IMR-90 (cell line): ENCODE measurements at regions not wholly inside any gene's neighbourhood (a gene's known extent, or its start where the extent isn't known, plus 50 kb on each side); places are given as distances from the start of the nearest gene placed in this dataset.

Experiments
- ATAC-seq: fragments of 200-7000 bp; cut with Tn5 transposase; 2 replicates; pipeline ENCODE4 v1.9.1; 2020; ENCODE audit warnings: low read depth, mild to moderate bottlenecking, moderate library complexity
- BruUV-seq: library from RNA; stranded (reverse); fragments of 400-500 nt; replicated peaks from 2 replicates; lab custom pipeline; 2021; lab: Mats Ljungman, UMichigan
- CTCF ChIA-PET: fragments of 300-600 bp; formaldehyde crosslinking; extraction: SDS; loops from one replicate; lab custom pipeline; 2021; ENCODE audit warnings: antibody characterized with exemption; lab: Yijun Ruan, JAX
- POLR2A ChIA-PET: fragments of 300-600 bp; sonication (Branson Sonifier 250); formaldehyde crosslinking; loops from one replicate; lab custom pipeline; 2022; ENCODE audit warnings: antibody characterized with exemption; ENCODE audit not compliant: unreplicated experiment; lab: Charles Lee
- DNase-seq: peaks from one replicate; pipeline ENCODE4 v3.0.0; 2013
- H2AFZ ChIP-seq: replicated peaks from 2 replicates; pipeline ENCODE3; 2013; ENCODE audit warnings: low read length, mild to moderate bottlenecking; ENCODE audit not compliant: poor library complexity
- H2AK5ac ChIP-seq: 2 replicates; pipeline ENCODE4 v1.6.1; 2013; ENCODE audit warnings: low read depth, low read length, inconsistent platforms
- H2AK9ac ChIP-seq: replicated peaks from 2 replicates; pipeline ENCODE3; 2013; ENCODE audit warnings: mild to moderate bottlenecking, low read depth, low read length, moderate library complexity; ENCODE audit not compliant: poor library complexity
- H2BK120ac ChIP-seq: 2 replicates; pipeline ENCODE4 v1.6.1; 2013; ENCODE audit warnings: low read depth, low read length, inconsistent platforms
- H2BK15ac ChIP-seq: 3 replicates; pipeline ENCODE4 v1.6.1; 2013; ENCODE audit warnings: low read depth, low read length, inconsistent platforms
- H2BK20ac ChIP-seq: 2 replicates; pipeline ENCODE4 v1.6.1; 2013; ENCODE audit warnings: low read depth, mild to moderate bottlenecking, inconsistent platforms, low read length, moderate library complexity
- H2BK5ac ChIP-seq: 2 replicates; pipeline ENCODE4 v1.6.1; 2013; ENCODE audit warnings: mild to moderate bottlenecking, low read depth, low read length, inconsistent platforms; ENCODE audit not compliant: poor library complexity, severe bottlenecking
- H3K14ac ChIP-seq: replicated peaks from 2 replicates; pipeline ENCODE4 v1.6.1; 2013; ENCODE audit warnings: low read depth, low read length, inconsistent platforms
- H3K18ac ChIP-seq: 2 replicates; pipeline ENCODE4 v1.6.1; 2013; ENCODE audit warnings: low read depth, low read length, control low read depth
- H3K23ac ChIP-seq: 2 replicates; pipeline ENCODE4 v1.6.1; 2013; ENCODE audit warnings: low read depth, low read length, inconsistent platforms
- H3K27ac ChIP-seq: 2 replicates; pipeline ENCODE4 v1.5.1; 2013; ENCODE audit warnings: mild to moderate bottlenecking, control low read depth, low read length; ENCODE audit not compliant: insufficient read depth
- H3K27me3 ChIP-seq: 2 replicates; pipeline ENCODE4 v1.6.1; 2013; ENCODE audit warnings: low read length; ENCODE audit not compliant: control insufficient read depth, insufficient read depth
- H3K36me3 ChIP-seq: 2 replicates; pipeline ENCODE4 v1.6.1; 2013; ENCODE audit warnings: low read length, mixed read lengths; ENCODE audit not compliant: control insufficient read depth, insufficient read depth
- H3K4ac ChIP-seq: 2 replicates; pipeline ENCODE4 v1.6.1; 2013; ENCODE audit warnings: low read depth, low read length, inconsistent platforms
- H3K4me1 ChIP-seq: 2 replicates; pipeline ENCODE4 v1.6.1; 2013; ENCODE audit warnings: low read length, mixed read lengths; ENCODE audit not compliant: control insufficient read depth, insufficient read depth
- H3K4me2 ChIP-seq: 2 replicates; pipeline ENCODE4 v1.6.1; 2013; ENCODE audit warnings: low read depth, mild to moderate bottlenecking, control low read depth, low read length, moderate library complexity
- H3K4me3 ChIP-seq: 2 replicates; pipeline ENCODE4 v1.5.1; 2013; ENCODE audit warnings: low read depth, mild to moderate bottlenecking, control low read depth, low read length, moderate library complexity; ENCODE audit not compliant: insufficient read depth
- H3K56ac ChIP-seq: 2 replicates; pipeline ENCODE4 v1.6.1; 2013; ENCODE audit warnings: low read length, inconsistent platforms; ENCODE audit not compliant: insufficient read depth; ENCODE audit errors: extremely low read depth
- H3K79me1 ChIP-seq, 2 experiments: 2 replicates each; pipeline ENCODE4 v1.6.1; 2013; ENCODE audit warnings: low read length in 2 of 2, inconsistent platforms in 1 of 2, low read depth in 1 of 2
- H3K9ac ChIP-seq: 2 replicates; pipeline ENCODE4 v1.6.1; 2013; ENCODE audit warnings: low read depth, low read length, control low read depth
- H3K9me1 ChIP-seq: 2 replicates; pipeline ENCODE4 v1.6.1; 2013; ENCODE audit warnings: low read length, inconsistent platforms; ENCODE audit not compliant: insufficient read depth
- H3K9me3 ChIP-seq: 2 replicates; pipeline ENCODE4 v1.6.1; 2013; ENCODE audit warnings: low read length; ENCODE audit not compliant: control insufficient read depth, insufficient read depth
- H4K20me1 ChIP-seq: 2 replicates; pipeline ENCODE4 v1.6.1; 2013; ENCODE audit warnings: low read length, inconsistent platforms; ENCODE audit not compliant: insufficient read depth
- H4K5ac ChIP-seq: 2 replicates; pipeline ENCODE4 v1.6.1; 2013; ENCODE audit warnings: mild to moderate bottlenecking, low read depth, low read length, control low read depth
- H4K8ac ChIP-seq, 2 experiments: 2 replicates each; pipeline ENCODE4 v1.6.1; 2013; ENCODE audit warnings: low read depth in 2 of 2, low read length in 2 of 2, control low read depth in 1 of 2, inconsistent platforms in 1 of 2
- H4K91ac ChIP-seq: 2 replicates; pipeline ENCODE4 v1.6.1; 2013; ENCODE audit warnings: low read depth, low read length, inconsistent platforms; ENCODE audit not compliant: insufficient read depth
- BHLHE40 ChIP-seq: fragments of 150-350 bp; IDR thresholded peaks from 2 replicates; pipeline ENCODE4 v1.6.1; 2016; ENCODE audit warnings: mild to moderate bottlenecking, low read depth, low read length
- CEBPB ChIP-seq: IDR thresholded peaks from 2 replicates; pipeline ENCODE4 v1.6.1; 2012; ENCODE audit warnings: low read depth, low read length, improper control_type of control experiment
- CHD1 ChIP-seq: IDR thresholded peaks from 2 replicates; pipeline ENCODE4 v1.6.1; 2012; ENCODE audit warnings: low read depth, low read length, improper control_type of control experiment
- CTCF ChIP-seq: conservative IDR thresholded peaks from 2 replicates; pipeline ENCODE4 v1.5.1; 2012; ENCODE audit warnings: mild to moderate bottlenecking, low read depth, low read length, improper control_type of control experiment
- ELK1 ChIP-seq: fragments of 150-350 bp; IDR thresholded peaks from 2 replicates; pipeline ENCODE4 v1.6.1; 2016; ENCODE audit warnings: low read depth, mild to moderate bottlenecking, low read length, moderate library complexity, borderline replicate concordance
- MAFK ChIP-seq: IDR thresholded peaks from 2 replicates; pipeline ENCODE4 v1.6.1; 2012; ENCODE audit warnings: low read depth, low read length, improper control_type of control experiment
- MAZ ChIP-seq: IDR thresholded peaks from 2 replicates; pipeline ENCODE4 v1.6.1; 2012; ENCODE audit warnings: low read depth, mild to moderate bottlenecking, low read length, improper control_type of control experiment, moderate library complexity, borderline replicate concordance
- NFE2L2 ChIP-seq: fragments of 150-350 bp; IDR thresholded peaks from 2 replicates; pipeline ENCODE4 v1.6.1; 2016; ENCODE audit warnings: low read depth, mild to moderate bottlenecking, low read length
- POLR2A ChIP-seq: IDR thresholded peaks from 2 replicates; pipeline ENCODE4 v1.6.1; 2012; ENCODE audit warnings: mild to moderate bottlenecking, low read depth, low read length
- RAD21 ChIP-seq: IDR thresholded peaks from 2 replicates; pipeline ENCODE4 v1.6.1; 2012; ENCODE audit warnings: low read length, improper control_type of control experiment
- RFX5 ChIP-seq: IDR thresholded peaks from 2 replicates; pipeline ENCODE4 v1.8.0; 2012; ENCODE audit warnings: low read depth, mild to moderate bottlenecking, low read length, moderate library complexity
- SMC3 ChIP-seq: fragments of 150-350 bp; IDR thresholded peaks from 2 replicates; pipeline ENCODE4 v1.6.1; 2016; ENCODE audit warnings: low read depth, mild to moderate bottlenecking, antibody characterized with exemption, low read length, moderate library complexity
- USF2 ChIP-seq: fragments of 150-350 bp; IDR thresholded peaks from 2 replicates; pipeline ENCODE4 v1.6.1; 2017; ENCODE audit warnings: mild to moderate bottlenecking, antibody characterized with exemption, low read length, low read depth
- whole genome bisulfite sequencing, 2 experiments: methylation state at CpG; one replicate each; pipeline versions ENCODE4 v1.1.5 to v1.1.7; 2013; ENCODE audit warnings: missing lambda C conversion rate in 2 of 2; ENCODE audit not compliant: insufficient read length in 1 of 2; ENCODE audit errors: extremely low coverage in 2 of 2; 5-methylcytosine and 5-hydroxymethylcytosine counted together
- dilution Hi-C: fragments of 300-500 bp; cut with HindIII; formaldehyde crosslinking; loops from one replicate; pipeline ENCODE4 v1.14.3; 2018; ENCODE audit warnings: low sequenced_read_pairs; ENCODE audit not compliant: unreplicated experiment
- in situ Hi-C: fragments of 300-500 bp; cut with MboI; formaldehyde crosslinking; loops from 3 replicates; pipeline ENCODE4 v1.14.3; 2019; ENCODE audit warnings: low sequenced_read_pairs, inconsistent platforms, mixed read lengths
- intact Hi-C: fragments of 100-400 bp; cut with micrococcal nuclease; formaldehyde crosslinking; loops from 2 replicates; pipeline ENCODE4 v1.10.0; 2022

- H2BK20ac ChIP-seq: 0 out of 2 replicates have a peak overlapping the region, but pooled peaks have one; percentile 11
- ATAC-seq (peak; percentile 98), DNase-seq (peak; percentile 95)
- no peak overlapping the region for H3K23ac ChIP-seq
- H3K36me3 ChIP-seq: no peaks in the 10 kb centered on the region
- H4K20me1 ChIP-seq: no peaks in the 10 kb centered on the region
- H3K14ac ChIP-seq: peak overlapping the region; percentile 10; the same call in 1 of the 2 replicates
- in situ Hi-C loops (no loop called here), dilution Hi-C loops (no loop called here), intact Hi-C loops (loop anchor here (5.0 kb wide), 1 partner anchor 41 kb away; no protein-coding TSS in a partner anchor)
- peak overlapping the region; percentile 42 for H2AK9ac ChIP-seq
- H3K79me1 ChIP-seq: no peaks in the 10 kb centered on the region
- no peak overlapping the region for H3K56ac ChIP-seq
- H3K4me1 ChIP-seq: peaks cover 6% of the 10 kb centered on the region
- CTCF ChIA-PET: interaction anchor here (1.1 to 1.3 kb wide), 2 partner anchors 57 to 83 kb away, joined by 3 to 4 read pairs; no protein-coding TSS in a partner anchor
- no peaks in the 10 kb centered on the region for H3K9me1 ChIP-seq
- no peaks in the 10 kb centered on the region for H3K9me3 ChIP-seq
- peak overlapping the region; percentile 13; the same call in 1 of the 2 replicates for H3K27ac ChIP-seq
- no peak overlapping the region for H4K91ac ChIP-seq
- peak overlapping the region; percentile 73 for H3K4me2 ChIP-seq
- H2AFZ ChIP-seq: peak overlapping the region; percentile 15
- peak overlapping the region; percentile 8; the same call in 1 of the 2 replicates for H3K4ac ChIP-seq
- no peak overlapping the region for H3K9ac ChIP-seq
- peak overlapping the region; percentile 37; the same call in 1 of the 2 replicates for H4K5ac ChIP-seq
- peak overlapping the region; percentile 10; the same call in 1 of the 2 replicates for H3K18ac ChIP-seq
- H3K4me3 ChIP-seq: peak overlapping the region; percentile 9; the same call in 1 of the 2 replicates
- no peak overlapping the region; the same call in 2 of the 3 replicates for H2BK15ac ChIP-seq
- H4K8ac ChIP-seq: peak overlapping the region in 1 of 2 experiments; percentile 58; a peak in 1 of 4 replicates
- POLR2A ChIA-PET: interaction anchor here (0.6 to 1.1 kb wide), 4 partner anchors 11 to 262 kb away, joined by 3 to 7 read pairs (median 4); partner anchors contain the start of gene GADD45A
- no TSS peak for BruUV-seq
- WGBS, 2 experiments: 0% methylated on average over 1 of the region's 14 CpGs; no CpG with 5 or more reads in 1 of the 2 experiments
- H2BK120ac ChIP-seq: peak overlapping the region; percentile 42; the same call in 1 of the 2 replicates
- no peaks in the 10 kb centered on the region for H3K27me3 ChIP-seq
- peak overlapping the region; percentile 0 for H2BK5ac ChIP-seq
- no peak overlapping the region for H2AK5ac ChIP-seq
- TF ChIP-seq BHLHE40: peak; percentile 58
- no peak for TF ChIP-seq CEBPB
- no peak for TF ChIP-seq CHD1
- TF ChIP-seq RFX5: no peak
- TF ChIP-seq RAD21: no peak
- no peak for TF ChIP-seq CTCF
- TF ChIP-seq MAFK: peak; percentile 55
- no peak for TF ChIP-seq ELK1
- TF ChIP-seq MAZ: no peak
- TF ChIP-seq USF2: no peak
- TF ChIP-seq SMC3: no peak
- TF ChIP-seq POLR2A: no peak
- TF ChIP-seq NFE2L2: peak; percentile 38; the same call in 1 of the 2 replicates
Observed at GRCh38 chr1:67618285-67619018, 66.5 kb upstream of the GADD45A start.
